Activated naive CD8-positive, alpha-beta T cell treated with anti-CD3 and anti-CD28 coated beads, Interleukin-2, amount 50 U/mL, for 24 hours (primary cell): ENCODE measurements at regions not wholly inside any gene's neighbourhood (a gene's known extent, or its start where the extent isn't known, plus 50 kb on each side); places are given as distances from the start of the nearest gene placed in this dataset.

Experiments used
- ATAC-seq: fragments of 150-1000 bp; cut with Tn5 transposase; one replicate; pipeline ENCODE4 v1.10.0; 2021
- DNase-seq: peaks from one replicate; pipeline ENCODE4 v3.0.0; 2021
- H3K27ac Mint-ChIP-seq: one replicate; pipeline ENCODE4 v1.8.0; 2021; ENCODE audit warnings: mild to moderate bottlenecking, mixed read lengths
- H3K27me3 Mint-ChIP-seq: one replicate; pipeline ENCODE4 v1.8.0; 2021; ENCODE audit warnings: mixed read lengths
- H3K36me3 Mint-ChIP-seq: one replicate; pipeline ENCODE4 v1.8.0; 2021; ENCODE audit warnings: low read depth, mixed read lengths
- H3K4me1 Mint-ChIP-seq: one replicate; pipeline ENCODE4 v1.8.0; 2021; ENCODE audit warnings: mixed read lengths
- H3K4me3 Mint-ChIP-seq: one replicate; pipeline ENCODE4 v1.8.0; 2021; ENCODE audit warnings: mild to moderate bottlenecking, moderate library complexity, mixed read lengths
- H3K9me3 Mint-ChIP-seq: one replicate; pipeline ENCODE4 v1.8.0; 2021; ENCODE audit warnings: mixed read lengths

- no peak for DNase-seq
- H3K36me3 Mint-ChIP-seq = no peaks in the 10 kb centered on the region
- H3K27me3 Mint-ChIP-seq = no peaks in the 10 kb centered on the region
- no peak for ATAC-seq
- H3K4me3 Mint-ChIP-seq = no peak overlapping the region
- H3K4me1 Mint-ChIP-seq = no peaks in the 10 kb centered on the region
- peaks cover 21% of the 10 kb centered on the region for H3K9me3 Mint-ChIP-seq
- no peak overlapping the region for H3K27ac Mint-ChIP-seq
These were observed 1306.8 kb downstream of the STIM2 start for GRCh38 chr4:28167411-28167810.

GRCh38 chr4:28176942-28177341, 1316.3 kb downstream of the STIM2 start:
- Mint-ChIP-seq H3K4me1 (no peaks in the 10 kb centered on the region), H3K27me3 (no peaks in the 10 kb centered on the region), H3K36me3 (no peaks in the 10 kb centered on the region), H3K9me3 (peaks cover 5% of the 10 kb centered on the region), H3K27ac (no peak overlapping the region), H3K4me3 (no peak overlapping the region)
- ATAC-seq (no peak), DNase-seq (no peak)

- Mint-ChIP-seq H3K36me3 (no peaks in the 10 kb centered on the region), H3K4me3 (no peak overlapping the region), H3K27me3 (no peaks in the 10 kb centered on the region), H3K4me1 (no peaks in the 10 kb centered on the region), H3K9me3 (peaks cover 6% of the 10 kb centered on the region), H3K27ac (no peak overlapping the region)
- DNase-seq = no peak
- no peak for ATAC-seq
These were observed 1317.0 kb downstream of the STIM2 start for GRCh38 chr4:28177641-28178040.

- H3K27ac Mint-ChIP-seq = no peak overlapping the region
- no peak overlapping the region for H3K4me3 Mint-ChIP-seq
- ATAC-seq (no peak), DNase-seq (no peak)
- H3K9me3 Mint-ChIP-seq = peaks cover 11% of the 10 kb centered on the region
- no peaks in the 10 kb centered on the region for H3K4me1 Mint-ChIP-seq
- no peaks in the 10 kb centered on the region for H3K36me3 Mint-ChIP-seq
- H3K27me3 Mint-ChIP-seq = no peaks in the 10 kb centered on the region
These were observed 1318.5 kb downstream of the STIM2 start for GRCh38 chr4:28179126-28179525.

GRCh38 chr4:28209371-28209924, 1348.8 kb downstream of the STIM2 start:
- no peak for ATAC-seq
- no peaks in the 10 kb centered on the region for H3K36me3 Mint-ChIP-seq
- DNase-seq = no peak
- H3K4me3 Mint-ChIP-seq = no peak overlapping the region
- no peak overlapping the region for H3K27ac Mint-ChIP-seq
- no peaks in the 10 kb centered on the region for H3K27me3 Mint-ChIP-seq
- peaks cover 4% of the 10 kb centered on the region for H3K9me3 Mint-ChIP-seq
- no peaks in the 10 kb centered on the region for H3K4me1 Mint-ChIP-seq

GRCh38 chr4:28211676-28212470, 1351.2 kb downstream of the STIM2 start:
- peaks cover 4% of the 10 kb centered on the region for H3K9me3 Mint-ChIP-seq
- no peaks in the 10 kb centered on the region for H3K27me3 Mint-ChIP-seq
- no peak overlapping the region for H3K27ac Mint-ChIP-seq
- DNase-seq (no peak), ATAC-seq (no peak)
- no peak overlapping the region for H3K4me3 Mint-ChIP-seq
- H3K4me1 Mint-ChIP-seq = no peaks in the 10 kb centered on the region
- H3K36me3 Mint-ChIP-seq = no peaks in the 10 kb centered on the region

- H3K27ac Mint-ChIP-seq = no peak overlapping the region
- no peaks in the 10 kb centered on the region for H3K36me3 Mint-ChIP-seq
- peaks cover 5% of the 10 kb centered on the region for H3K9me3 Mint-ChIP-seq
- no peaks in the 10 kb centered on the region for H3K27me3 Mint-ChIP-seq
- ATAC-seq (no peak), DNase-seq (no peak)
- H3K4me1 Mint-ChIP-seq = no peaks in the 10 kb centered on the region
- no peak overlapping the region for H3K4me3 Mint-ChIP-seq
These were observed 1360.9 kb downstream of the STIM2 start for GRCh38 chr4:28221536-28221935.

GRCh38 chr4:28225050-28225449, 1364.4 kb downstream of the STIM2 start:
- no peak for ATAC-seq
- no peak for DNase-seq
- Mint-ChIP-seq H3K27me3 (no peaks in the 10 kb centered on the region), H3K4me3 (no peak overlapping the region), H3K9me3 (peaks cover 7% of the 10 kb centered on the region), H3K4me1 (no peaks in the 10 kb centered on the region), H3K36me3 (no peaks in the 10 kb centered on the region), H3K27ac (no peak overlapping the region)

GRCh38 chr4:28225689-28226353, 1365.2 kb downstream of the STIM2 start:
- Mint-ChIP-seq H3K4me1 (no peaks in the 10 kb centered on the region), H3K27me3 (no peaks in the 10 kb centered on the region), H3K4me3 (no peak overlapping the region), H3K9me3 (peaks cover 7% of the 10 kb centered on the region), H3K27ac (no peak overlapping the region), H3K36me3 (no peaks in the 10 kb centered on the region)
- ATAC-seq (no peak), DNase-seq (no peak)

- no peak for ATAC-seq
- Mint-ChIP-seq H3K9me3 (peaks cover 7% of the 10 kb centered on the region), H3K27ac (no peak overlapping the region), H3K36me3 (no peaks in the 10 kb centered on the region), H3K4me3 (no peak overlapping the region), H3K27me3 (no peaks in the 10 kb centered on the region), H3K4me1 (no peaks in the 10 kb centered on the region)
- DNase-seq = no peak
These were observed 1366.3 kb downstream of the STIM2 start for GRCh38 chr4:28226962-28227361.

GRCh38 chr4:28227764-28228163, 1367.1 kb downstream of the STIM2 start:
- peaks cover 7% of the 10 kb centered on the region for H3K9me3 Mint-ChIP-seq
- no peak for DNase-seq
- no peak overlapping the region for H3K4me3 Mint-ChIP-seq
- no peaks in the 10 kb centered on the region for H3K27me3 Mint-ChIP-seq
- H3K36me3 Mint-ChIP-seq = no peaks in the 10 kb centered on the region
- no peaks in the 10 kb centered on the region for H3K4me1 Mint-ChIP-seq
- no peak overlapping the region for H3K27ac Mint-ChIP-seq
- no peak for ATAC-seq

- Mint-ChIP-seq H3K9me3 (peaks cover 7% of the 10 kb centered on the region), H3K4me3 (no peak overlapping the region), H3K4me1 (no peaks in the 10 kb centered on the region), H3K27me3 (no peaks in the 10 kb centered on the region), H3K27ac (no peak overlapping the region), H3K36me3 (no peaks in the 10 kb centered on the region)
- no peak for ATAC-seq
- DNase-seq = no peak
These were observed 1368.2 kb downstream of the STIM2 start for GRCh38 chr4:28228561-28229491.

- Mint-ChIP-seq H3K9me3 (peaks cover 7% of the 10 kb centered on the region), H3K4me1 (no peaks in the 10 kb centered on the region), H3K27me3 (no peaks in the 10 kb centered on the region), H3K4me3 (no peak overlapping the region), H3K36me3 (no peaks in the 10 kb centered on the region), H3K27ac (no peak overlapping the region)
- no peak for ATAC-seq
- no peak for DNase-seq
These were observed 1371.7 kb downstream of the STIM2 start for GRCh38 chr4:28232376-28232775.

GRCh38 chr4:28232951-28233350, 1372.3 kb downstream of the STIM2 start:
- Mint-ChIP-seq H3K9me3 (peaks cover 7% of the 10 kb centered on the region), H3K4me3 (no peak overlapping the region)
- ATAC-seq = no peak

More at GRCh38 chr4:28232951-28233350, 1372.3 kb downstream of the STIM2 start:
- Mint-ChIP-seq H3K27ac (no peak overlapping the region), H3K36me3 (no peaks in the 10 kb centered on the region), H3K27me3 (no peaks in the 10 kb centered on the region), H3K4me1 (no peaks in the 10 kb centered on the region)
- no peak for DNase-seq
